DOHH2 (cell line): ENCODE measurements at regions not wholly inside any gene's neighbourhood (a gene's known extent, or its start where the extent isn't known, plus 50 kb on each side); places are given as distances from the start of the nearest gene placed in this dataset.

Experiments
- H3F3A ChIP-seq: fragments of 200-600 bp; sonication (generic), shearing (Covaris generic); 2 replicates; pipeline ENCODE4 v1.6.0; 2016; ENCODE audit warnings: antibody characterized with exemption, mild to moderate bottlenecking; ENCODE audit not compliant: control insufficient read depth, insufficient read depth
- H3K27ac ChIP-seq: fragments of 200-600 bp; sonication (generic); 2 replicates; pipeline ENCODE4 v1.5.1; 2014; ENCODE audit warnings: low read depth, mild to moderate bottlenecking, low read length, moderate library complexity
- H3K27me3 ChIP-seq: fragments of 200-600 bp; sonication (generic); 2 replicates; pipeline ENCODE4 v1.6.1; 2014; ENCODE audit warnings: mild to moderate bottlenecking, low read length, mixed read lengths; ENCODE audit not compliant: control insufficient read depth
- H3K36me3 ChIP-seq: fragments of 200-600 bp; sonication (generic); 2 replicates; pipeline ENCODE4 v1.6.1; 2014; ENCODE audit warnings: mild to moderate bottlenecking, low read length, moderate library complexity, mixed read lengths; ENCODE audit not compliant: control insufficient read depth
- H3K4me1 ChIP-seq: fragments of 200-600 bp; sonication (generic); 2 replicates; pipeline ENCODE4 v1.6.1; 2014; ENCODE audit warnings: mild to moderate bottlenecking, low read length, mixed read lengths; ENCODE audit not compliant: control insufficient read depth
- H3K4me2 ChIP-seq: fragments of 200-600 bp; sonication (generic); 2 replicates; pipeline ENCODE4 v1.6.0; 2014; ENCODE audit warnings: mild to moderate bottlenecking, low read length, moderate library complexity
- H3K4me3 ChIP-seq: fragments of 200-600 bp; sonication (generic); 2 replicates; pipeline ENCODE4 v1.5.1; 2014; ENCODE audit warnings: mild to moderate bottlenecking, low read length, mixed read lengths
- H3K79me2 ChIP-seq: fragments of 200-600 bp; sonication (generic); 2 replicates; pipeline ENCODE4 v1.6.1; 2014; ENCODE audit warnings: mild to moderate bottlenecking, low read length, mixed read lengths; ENCODE audit not compliant: control insufficient read depth
- H3K9me2 ChIP-seq: fragments of 200-600 bp; sonication (generic); replicated peaks from 2 replicates; pipeline ENCODE4 v1.6.1; 2014; ENCODE audit warnings: mild to moderate bottlenecking, low read length, mixed read lengths; ENCODE audit not compliant: control insufficient read depth
- H3K9me3 ChIP-seq: fragments of 200-600 bp; sonication (generic); 2 replicates; pipeline ENCODE4 v1.6.1; 2014; ENCODE audit warnings: antibody characterized with exemption, low read length, mixed read lengths; ENCODE audit not compliant: control insufficient read depth, insufficient read depth
- H4K20me1 ChIP-seq: fragments of 200-600 bp; sonication (generic); 2 replicates; pipeline ENCODE4 v1.6.0; 2014; ENCODE audit warnings: low read depth, mild to moderate bottlenecking, antibody characterized with exemption, low read length, moderate library complexity; ENCODE audit not compliant: control insufficient read depth, insufficient read depth
- EZH2phosphoT487 ChIP-seq: fragments of 200-600 bp; sonication (generic); IDR thresholded peaks from 2 replicates; pipeline ENCODE4 v1.6.1; 2017; ENCODE audit warnings: borderline replicate concordance, mild to moderate bottlenecking, antibody characterized with exemption, low read length, moderate library complexity, mixed read lengths
- TF ChIP-seq, protein P1 (sequence below): fragments of 200-600 bp; sonication (generic); IDR thresholded peaks from one replicate; pipeline ENCODE4 v1.5.1; 2014; ENCODE audit warnings: antibody characterized with exemption, mild to moderate bottlenecking, low read depth, low read length; ENCODE audit not compliant: poor library complexity, severe bottlenecking

DNA sequence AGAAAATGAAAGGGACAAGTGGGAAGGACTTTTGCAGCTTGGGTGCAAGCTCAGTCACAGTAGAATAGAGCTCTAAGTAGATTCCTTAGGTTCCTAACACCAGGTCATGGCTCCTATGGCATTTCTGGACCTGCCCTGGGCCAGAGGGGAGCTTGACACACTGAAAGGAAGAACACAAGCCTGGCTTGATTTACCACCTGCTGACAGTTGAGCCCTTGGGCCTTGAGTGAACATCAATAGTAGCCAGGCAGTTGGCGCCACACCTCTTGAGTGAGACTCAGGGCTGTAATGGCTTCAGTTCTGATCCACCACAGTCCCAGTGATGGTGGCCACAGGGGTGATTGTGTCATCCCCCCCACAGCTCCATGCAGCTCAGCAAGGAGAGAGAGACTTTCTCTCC lies 221.9 kb upstream of the PCDH17 start:
- Histone ChIP-seq H4K20me1 (no peaks in the 10 kb centered on the region), H3K9me3 (no peaks in the 10 kb centered on the region; the same call in 1 of the 2 replicates), H3K27ac (no peak overlapping the region), H3K79me2 (no peaks in the 10 kb centered on the region), H3K4me2 (no peak overlapping the region), H3F3A (no peaks in the 10 kb centered on the region), H3K9me2 (no peaks in the 10 kb centered on the region), H3K4me1 (no peaks in the 10 kb centered on the region), H3K4me3 (no peak overlapping the region), H3K36me3 (no peaks in the 10 kb centered on the region), H3K27me3 (no peaks in the 10 kb centered on the region)
- TF ChIP-seq, protein P1, sequence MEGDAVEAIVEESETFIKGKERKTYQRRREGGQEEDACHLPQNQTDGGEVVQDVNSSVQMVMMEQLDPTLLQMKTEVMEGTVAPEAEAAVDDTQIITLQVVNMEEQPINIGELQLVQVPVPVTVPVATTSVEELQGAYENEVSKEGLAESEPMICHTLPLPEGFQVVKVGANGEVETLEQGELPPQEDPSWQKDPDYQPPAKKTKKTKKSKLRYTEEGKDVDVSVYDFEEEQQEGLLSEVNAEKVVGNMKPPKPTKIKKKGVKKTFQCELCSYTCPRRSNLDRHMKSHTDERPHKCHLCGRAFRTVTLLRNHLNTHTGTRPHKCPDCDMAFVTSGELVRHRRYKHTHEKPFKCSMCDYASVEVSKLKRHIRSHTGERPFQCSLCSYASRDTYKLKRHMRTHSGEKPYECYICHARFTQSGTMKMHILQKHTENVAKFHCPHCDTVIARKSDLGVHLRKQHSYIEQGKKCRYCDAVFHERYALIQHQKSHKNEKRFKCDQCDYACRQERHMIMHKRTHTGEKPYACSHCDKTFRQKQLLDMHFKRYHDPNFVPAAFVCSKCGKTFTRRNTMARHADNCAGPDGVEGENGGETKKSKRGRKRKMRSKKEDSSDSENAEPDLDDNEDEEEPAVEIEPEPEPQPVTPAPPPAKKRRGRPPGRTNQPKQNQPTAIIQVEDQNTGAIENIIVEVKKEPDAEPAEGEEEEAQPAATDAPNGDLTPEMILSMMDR = no peak
- TF ChIP-seq EZH2phosphoT487 = no peak

DNA sequence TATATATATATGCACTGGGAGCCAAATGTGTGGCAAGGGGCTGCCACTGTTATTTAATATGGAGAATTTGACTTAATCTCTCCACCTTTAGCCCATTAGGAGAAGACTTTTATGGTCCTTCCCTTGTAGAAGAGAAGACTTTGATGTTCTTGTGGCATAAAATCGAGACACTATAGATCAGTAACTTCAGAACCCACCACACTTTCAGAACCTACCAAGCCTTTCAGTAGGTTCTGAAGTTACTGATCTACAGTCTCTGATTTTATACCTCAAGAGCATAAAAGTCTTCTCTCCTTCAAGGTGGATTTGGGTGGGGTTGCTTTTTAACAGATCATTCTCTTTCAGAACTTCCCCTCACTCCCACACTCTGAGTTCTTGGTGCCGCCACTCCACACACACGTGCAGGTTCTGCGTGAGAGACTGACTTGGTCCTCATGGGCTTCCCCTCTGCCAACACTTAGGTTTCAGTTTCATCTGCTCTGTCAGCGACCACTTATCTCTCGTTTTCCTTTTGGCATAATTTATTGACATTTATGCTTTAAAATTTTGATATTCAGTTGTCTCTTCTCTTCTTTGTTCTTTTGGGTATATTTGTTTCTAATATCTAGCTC lies 213.4 kb upstream of the PCDH17 start:
- Histone ChIP-seq H3K27me3 (no peaks in the 10 kb centered on the region), H3K79me2 (no peaks in the 10 kb centered on the region), H3K36me3 (no peaks in the 10 kb centered on the region), H3K27ac (no peak overlapping the region), H4K20me1 (no peaks in the 10 kb centered on the region), H3K9me3 (no peaks in the 10 kb centered on the region; the same call in 1 of the 2 replicates), H3F3A (no peaks in the 10 kb centered on the region), H3K9me2 (no peaks in the 10 kb centered on the region), H3K4me3 (no peak overlapping the region), H3K4me2 (no peak overlapping the region), H3K4me1 (no peaks in the 10 kb centered on the region)
- no peak for TF ChIP-seq EZH2phosphoT487
- TF ChIP-seq, protein P1 = no peak

DNA sequence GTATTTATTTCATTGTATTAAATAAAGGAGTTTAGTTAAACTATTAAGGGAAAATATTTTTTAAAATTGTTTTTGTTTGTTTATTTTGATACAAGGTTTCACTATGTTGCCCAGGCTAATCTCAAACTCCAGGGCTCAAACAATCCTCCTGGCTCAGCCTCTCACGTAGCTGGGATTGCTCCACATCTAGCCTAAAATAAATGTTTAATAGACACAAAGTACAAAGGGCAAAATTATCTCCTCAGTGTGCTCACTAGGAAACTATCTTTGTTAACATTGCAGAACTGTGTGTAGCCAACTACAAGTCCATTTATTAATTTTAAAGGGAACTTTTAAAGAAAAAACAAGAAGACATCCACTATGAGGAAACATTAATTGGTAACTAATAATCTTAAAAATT lies 207.2 kb upstream of the PCDH17 start:
- Histone ChIP-seq H3K4me2 (no peak overlapping the region), H3K9me2 (no peaks in the 10 kb centered on the region), H3K79me2 (no peaks in the 10 kb centered on the region), H3K27me3 (no peaks in the 10 kb centered on the region), H3K9me3 (peaks cover 5% of the 10 kb centered on the region; the same call in 1 of the 2 replicates), H3K36me3 (no peaks in the 10 kb centered on the region), H3K4me3 (no peak overlapping the region), H3K27ac (no peak overlapping the region), H3F3A (no peaks in the 10 kb centered on the region), H4K20me1 (no peaks in the 10 kb centered on the region), H3K4me1 (no peaks in the 10 kb centered on the region)
- TF ChIP-seq EZH2phosphoT487 = no peak
- TF ChIP-seq, protein P1 = no peak
